ENCODE measurements at regions not wholly inside any gene's neighbourhood (a gene's known extent, or its start where the extent isn't known, plus 50 kb on each side); places are given as distances from the start of the nearest gene placed in this dataset.

DNA sequence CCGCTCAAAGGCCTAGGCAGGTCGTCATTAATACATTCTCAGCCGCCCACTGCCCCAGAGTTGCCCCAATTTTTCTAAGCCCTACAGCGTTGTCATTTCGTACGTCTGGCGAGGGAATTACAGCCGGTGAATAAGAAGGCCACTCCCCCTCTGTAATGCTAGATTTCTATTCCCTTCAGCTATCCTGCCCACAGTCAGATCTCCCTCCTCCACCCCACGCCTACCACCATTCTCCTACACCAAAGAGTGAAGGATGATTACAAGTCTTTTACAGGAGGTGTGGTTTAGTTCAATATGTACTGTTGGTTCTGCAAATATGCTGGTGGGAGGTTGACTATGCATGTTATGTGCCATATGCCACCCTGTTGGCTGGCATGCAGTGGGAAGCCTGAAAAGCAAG is 83.7 kb upstream of the SMIM15 start:
- H3K4me1 ChIP-seq = no peaks in the 10 kb centered on the region
- H3K27ac ChIP-seq = no peak overlapping the region
- H3K9me3 ChIP-seq = no peaks in the 10 kb centered on the region
- intact Hi-C loops (cut with DNase I) = no loop called here
- no peaks in the 10 kb centered on the region for H3K27me3 ChIP-seq
- TF ChIP-seq, protein P1, sequence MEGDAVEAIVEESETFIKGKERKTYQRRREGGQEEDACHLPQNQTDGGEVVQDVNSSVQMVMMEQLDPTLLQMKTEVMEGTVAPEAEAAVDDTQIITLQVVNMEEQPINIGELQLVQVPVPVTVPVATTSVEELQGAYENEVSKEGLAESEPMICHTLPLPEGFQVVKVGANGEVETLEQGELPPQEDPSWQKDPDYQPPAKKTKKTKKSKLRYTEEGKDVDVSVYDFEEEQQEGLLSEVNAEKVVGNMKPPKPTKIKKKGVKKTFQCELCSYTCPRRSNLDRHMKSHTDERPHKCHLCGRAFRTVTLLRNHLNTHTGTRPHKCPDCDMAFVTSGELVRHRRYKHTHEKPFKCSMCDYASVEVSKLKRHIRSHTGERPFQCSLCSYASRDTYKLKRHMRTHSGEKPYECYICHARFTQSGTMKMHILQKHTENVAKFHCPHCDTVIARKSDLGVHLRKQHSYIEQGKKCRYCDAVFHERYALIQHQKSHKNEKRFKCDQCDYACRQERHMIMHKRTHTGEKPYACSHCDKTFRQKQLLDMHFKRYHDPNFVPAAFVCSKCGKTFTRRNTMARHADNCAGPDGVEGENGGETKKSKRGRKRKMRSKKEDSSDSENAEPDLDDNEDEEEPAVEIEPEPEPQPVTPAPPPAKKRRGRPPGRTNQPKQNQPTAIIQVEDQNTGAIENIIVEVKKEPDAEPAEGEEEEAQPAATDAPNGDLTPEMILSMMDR (IDR thresholded peaks at IDR 0.05) = no peak
- H3K36me3 ChIP-seq = no peaks in the 10 kb centered on the region
- ATAC-seq = no peak
- no peak for DNase-seq
- H3K4me3 ChIP-seq = no peak overlapping the region

DNA sequence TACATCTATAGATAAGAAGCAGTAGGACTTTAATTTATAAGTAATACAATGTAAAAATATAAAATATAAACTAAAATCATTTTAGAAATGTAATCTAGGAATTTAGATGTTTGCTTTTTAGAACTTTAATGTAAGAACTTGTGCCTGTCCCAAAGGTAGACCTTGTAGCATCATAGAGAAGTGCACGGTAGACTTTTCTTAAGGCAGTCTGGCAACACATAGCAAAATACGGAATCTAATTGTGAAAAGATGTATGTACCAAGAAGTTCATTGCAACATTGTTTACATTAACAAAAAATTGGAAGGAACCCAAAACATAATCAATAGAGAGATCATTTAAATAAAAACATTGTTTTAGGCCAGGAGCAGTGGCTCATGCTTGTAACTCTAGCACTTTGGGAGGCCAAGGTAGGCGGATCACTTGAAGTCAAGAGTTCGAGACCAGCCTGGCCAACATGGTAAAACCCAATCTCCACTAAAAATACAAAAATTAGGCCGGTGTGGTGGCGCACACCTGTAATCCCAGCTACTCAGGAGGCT is 84.6 kb upstream of the SMIM15 start:
- ATAC-seq (no peak), DNase-seq (no peak)
- no peak overlapping the region for H3K4me3 ChIP-seq
- H3K4me1 ChIP-seq = no peaks in the 10 kb centered on the region
- intact Hi-C loops (cut with DNase I) = no loop called here
- TF ChIP-seq, protein P1 (IDR thresholded peaks at IDR 0.05) = no peak
- no peaks in the 10 kb centered on the region for H3K36me3 ChIP-seq
- H3K27ac ChIP-seq = no peak overlapping the region
- no peaks in the 10 kb centered on the region for H3K9me3 ChIP-seq
- no peaks in the 10 kb centered on the region for H3K27me3 ChIP-seq

DNA sequence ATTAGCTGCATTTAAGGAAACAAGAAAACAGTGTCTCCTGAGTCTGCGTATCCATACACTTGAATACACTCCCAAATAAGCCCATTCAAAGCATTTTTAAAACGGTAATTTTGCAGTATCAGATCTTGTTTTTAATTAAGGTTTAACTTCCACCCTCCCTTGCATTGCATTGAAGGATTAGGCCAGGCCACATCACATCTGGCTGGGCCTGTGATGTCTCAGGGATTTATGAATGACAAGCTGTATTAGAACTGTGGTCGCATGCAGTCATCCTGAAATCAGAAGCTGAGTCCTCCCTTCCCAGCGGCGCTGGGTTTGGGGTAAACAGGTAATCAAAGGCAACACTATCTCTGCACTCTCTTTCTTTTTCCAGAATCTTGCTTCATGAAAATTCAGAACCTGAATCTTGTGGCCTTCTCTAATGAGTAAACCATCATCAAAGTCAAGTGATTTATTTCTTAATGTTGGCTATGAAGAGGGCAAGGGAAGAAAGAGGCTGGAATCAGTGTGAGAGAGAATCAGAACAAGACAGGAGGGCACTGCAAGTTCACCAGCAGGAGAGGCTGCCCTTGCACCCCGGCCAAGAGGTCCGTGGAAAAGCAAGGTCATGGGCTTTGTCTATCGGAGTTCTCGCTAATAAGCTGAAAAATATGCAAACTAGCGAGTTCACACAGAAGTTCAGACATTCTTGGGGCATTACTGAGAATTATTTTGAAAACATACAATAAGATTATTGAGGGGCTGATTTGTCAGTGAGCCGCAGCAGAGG is 80.0 kb upstream of the ZSWIM6 start:
- intact Hi-C loops (cut with DNase I) = no loop called here
- H3K9me3 ChIP-seq = no peaks in the 10 kb centered on the region
- TF ChIP-seq, protein P1 (IDR thresholded peaks at IDR 0.05) = no peak
- no peaks in the 10 kb centered on the region for H3K36me3 ChIP-seq
- H3K4me1 ChIP-seq = peaks cover 3% of the 10 kb centered on the region
- ATAC-seq (no peak), DNase-seq (no peak)
- H3K27ac ChIP-seq = no peak overlapping the region
- no peaks in the 10 kb centered on the region for H3K27me3 ChIP-seq
- no peak overlapping the region for H3K4me3 ChIP-seq

DNA sequence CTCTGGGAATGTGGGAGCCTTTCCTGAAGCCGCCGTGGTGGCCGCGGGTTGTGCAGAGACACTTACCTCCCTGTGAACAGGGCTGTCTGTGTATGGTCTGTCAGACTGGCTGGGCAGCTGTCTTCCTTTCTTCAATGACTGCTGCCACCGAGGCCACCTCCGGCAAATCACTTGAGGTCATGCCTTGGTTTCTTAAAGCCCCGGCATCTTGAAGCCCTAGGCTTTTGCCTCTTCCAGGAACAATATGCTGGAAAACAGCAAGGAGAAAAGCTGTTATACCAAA is 79.5 kb upstream of the ZSWIM6 start:
- DNase-seq = no peak
- H3K27ac ChIP-seq = no peak overlapping the region
- intact Hi-C loops (cut with DNase I) = no loop called here

DNA sequence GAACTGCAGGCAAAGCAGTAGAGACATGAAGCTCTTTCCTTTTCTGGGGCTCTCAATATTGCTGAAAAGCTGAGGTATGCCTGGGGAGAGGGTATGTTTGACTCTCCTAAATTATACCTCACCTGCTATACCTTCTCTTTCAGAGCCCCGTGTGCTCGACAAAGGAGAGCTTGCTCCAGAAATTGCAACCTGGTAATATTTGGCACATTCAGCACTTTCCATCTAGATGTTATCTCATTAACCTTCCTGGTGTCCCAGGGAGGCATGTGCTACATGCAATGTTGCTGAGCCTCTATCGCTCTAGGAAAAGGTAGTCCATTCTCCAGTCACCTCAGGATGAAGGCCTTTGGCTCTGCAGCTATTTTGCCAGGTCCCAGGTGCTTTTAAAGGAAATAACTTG is 78.5 kb upstream of the ZSWIM6 start:
- no peaks in the 10 kb centered on the region for H3K36me3 ChIP-seq
- H3K9me3 ChIP-seq = no peaks in the 10 kb centered on the region
- no peak for ATAC-seq
- no peaks in the 10 kb centered on the region for H3K27me3 ChIP-seq
- peaks cover 3% of the 10 kb centered on the region for H3K4me1 ChIP-seq
- H3K27ac ChIP-seq = no peak overlapping the region
- TF ChIP-seq, protein P1 (IDR thresholded peaks at IDR 0.05) = no peak
- intact Hi-C loops (cut with DNase I) = no loop called here
- H3K4me3 ChIP-seq = no peak overlapping the region
- no peak for DNase-seq

More for the DNA sequence above, 79.5 kb upstream of the ZSWIM6 start:
- H3K36me3 ChIP-seq = no peaks in the 10 kb centered on the region
- H3K27me3 ChIP-seq = no peaks in the 10 kb centered on the region
- no peaks in the 10 kb centered on the region for H3K9me3 ChIP-seq
- no peak for ATAC-seq
- no peak overlapping the region for H3K4me3 ChIP-seq
- TF ChIP-seq, protein P1 (IDR thresholded peaks at IDR 0.05) = no peak
- H3K4me1 ChIP-seq = peaks cover 3% of the 10 kb centered on the region

All from upper lobe of right lung (tissue), 1 donor.